ENCODE measurements at regions not wholly inside any gene's neighbourhood (a gene's known extent, or its start where the extent isn't known, plus 50 kb on each side); places are given as distances from the start of the nearest gene placed in this dataset.
"Not testable (repeated sequence)": the region's sequence is repeated elsewhere in the genome, so short reads cannot be mapped to it uniquely, and the experiment has no call there.

DNA sequence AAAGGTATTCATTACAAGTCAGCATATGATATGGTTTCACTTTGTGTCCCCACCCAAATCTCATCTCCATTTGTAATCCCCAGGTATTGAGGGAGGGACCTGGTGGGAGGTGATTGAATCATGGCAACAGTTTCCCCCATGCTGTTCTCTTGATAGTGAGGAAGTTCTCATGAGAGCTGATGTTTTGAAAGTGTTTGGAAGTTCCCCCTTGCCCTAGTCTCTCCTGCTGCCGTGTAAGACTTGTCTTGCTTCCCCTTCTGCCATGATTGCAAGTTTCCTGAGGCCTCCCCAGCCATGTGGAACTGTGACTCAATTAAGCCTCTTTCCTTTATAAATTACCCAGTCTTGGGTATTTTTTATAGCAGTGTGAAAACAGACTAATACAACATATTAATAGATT, 213.7 kb upstream of the ADRA1D start:
- POLR2A ChIA-PET; H3K9me3 Mint-ChIP-seq; H3K4me3 Mint-ChIP-seq; CTCF ChIA-PET; DNase-seq; H3K4me1 Mint-ChIP-seq; H3K27ac Mint-ChIP-seq; H3K36me3 Mint-ChIP-seq (ENCODE audit: low read depth): not testable (repeated sequence)
- H3K27me3 Mint-ChIP-seq: peaks cover 14% of the 10 kb centered on the region

GRCh38 chr20:4459081-4459480, 210.0 kb upstream of the ADRA1D start:
- ChIA-PET POLR2A (no interaction called here), CTCF (no interaction called here)
- no peak for DNase-seq
- no peak overlapping the region for H3K27ac Mint-ChIP-seq
- peaks cover 9% of the 10 kb centered on the region for H3K27me3 Mint-ChIP-seq
- no peak overlapping the region for H3K4me3 Mint-ChIP-seq
- H3K36me3 Mint-ChIP-seq (ENCODE audit: low read depth): no peaks in the 10 kb centered on the region
- H3K4me1 Mint-ChIP-seq: no peaks in the 10 kb centered on the region
- no peaks in the 10 kb centered on the region for H3K9me3 Mint-ChIP-seq

- DNase-seq: no peak
- Mint-ChIP-seq H3K4me3 (no peak overlapping the region), H3K27me3 (peaks cover 11% of the 10 kb centered on the region), H3K27ac (no peak overlapping the region), H3K36me3 (ENCODE audit: low read depth) (no peaks in the 10 kb centered on the region), H3K4me1 (no peaks in the 10 kb centered on the region), H3K9me3 (no peaks in the 10 kb centered on the region)
- ChIA-PET POLR2A (no interaction called here), CTCF (interaction anchor here (0.6 kb wide), 1 partner anchor 775 kb away, joined by 3 read pairs; no protein-coding TSS in a partner anchor)
Observed at GRCh38 chr20:4457566-4458543, 208.8 kb upstream of the ADRA1D start.

DNA sequence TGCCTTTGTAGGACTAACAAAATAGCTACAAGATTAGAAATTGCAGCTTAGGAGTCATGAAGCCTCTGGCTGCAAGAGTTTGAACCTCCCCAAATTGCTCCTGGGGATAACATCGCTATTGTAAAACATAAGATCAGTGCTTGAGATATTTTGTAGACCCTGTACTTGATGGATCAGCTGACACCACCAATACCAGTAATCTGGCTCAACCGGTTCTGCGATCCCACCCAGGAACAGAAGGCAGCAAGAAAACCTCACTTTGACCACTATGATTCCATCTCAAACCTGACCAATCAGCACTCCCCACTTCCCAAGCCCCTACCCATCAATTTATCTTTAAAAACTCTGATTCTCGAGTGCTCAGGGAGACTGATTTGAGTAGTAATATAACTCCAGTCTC, 206.9 kb upstream of the ADRA1D start:
- POLR2A ChIA-PET: no interaction called here
- no peak overlapping the region for H3K27ac Mint-ChIP-seq
- H3K9me3 Mint-ChIP-seq: no peaks in the 10 kb centered on the region
- no peak overlapping the region for H3K4me3 Mint-ChIP-seq
- H3K4me1 Mint-ChIP-seq: no peaks in the 10 kb centered on the region
- peaks cover 6% of the 10 kb centered on the region for H3K27me3 Mint-ChIP-seq
- no peaks in the 10 kb centered on the region for H3K36me3 Mint-ChIP-seq (ENCODE audit: low read depth)
- CTCF ChIA-PET: no interaction called here
- no peak for DNase-seq

GRCh38 chr20:4455301-4455701, 206.2 kb upstream of the ADRA1D start:
- ChIA-PET POLR2A (no interaction called here), CTCF (no interaction called here)
- Mint-ChIP-seq H3K27me3 (peaks cover 3% of the 10 kb centered on the region), H3K4me1 (no peaks in the 10 kb centered on the region), H3K4me3 (no peak overlapping the region), H3K9me3 (no peaks in the 10 kb centered on the region), H3K36me3 (ENCODE audit: low read depth) (no peaks in the 10 kb centered on the region), H3K27ac (no peak overlapping the region)
- DNase-seq: no peak

DNA sequence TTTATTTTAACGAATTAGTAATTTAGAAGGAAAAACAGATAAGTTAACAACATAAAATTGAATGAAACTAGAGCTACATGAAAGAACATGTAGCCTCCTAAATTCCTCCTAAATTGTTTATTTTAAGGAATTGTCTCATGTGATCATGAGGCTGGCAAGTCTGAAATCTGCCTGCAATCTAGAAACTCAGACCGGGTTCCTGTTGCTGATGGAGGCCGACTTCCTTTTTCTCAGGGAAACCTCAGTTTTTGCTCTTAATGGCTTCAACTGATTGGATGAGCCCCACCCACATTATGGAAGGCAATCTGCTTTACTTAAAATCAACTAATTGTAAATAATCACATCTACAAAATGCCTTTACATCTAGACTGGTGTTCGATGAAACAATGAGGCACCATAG, 205.0 kb upstream of the ADRA1D start:
- no peak overlapping the region for H3K4me3 Mint-ChIP-seq
- no peak for DNase-seq
- CTCF ChIA-PET: no interaction called here
- H3K36me3 Mint-ChIP-seq (ENCODE audit: low read depth): no peaks in the 10 kb centered on the region
- POLR2A ChIA-PET: no interaction called here
- no peaks in the 10 kb centered on the region for H3K4me1 Mint-ChIP-seq
- H3K27ac Mint-ChIP-seq: no peak overlapping the region
- peaks cover 3% of the 10 kb centered on the region for H3K27me3 Mint-ChIP-seq
- H3K9me3 Mint-ChIP-seq: no peaks in the 10 kb centered on the region

GRCh38 chr20:4453359-4453758, 204.3 kb upstream of the ADRA1D start:
- H3K27me3 Mint-ChIP-seq: peaks cover 4% of the 10 kb centered on the region
- no peaks in the 10 kb centered on the region for H3K36me3 Mint-ChIP-seq (ENCODE audit: low read depth)
- no peak overlapping the region for H3K27ac Mint-ChIP-seq
- H3K9me3 Mint-ChIP-seq: no peaks in the 10 kb centered on the region
- no peak for DNase-seq
- CTCF ChIA-PET: no interaction called here
- POLR2A ChIA-PET: no interaction called here
- H3K4me3 Mint-ChIP-seq: no peak overlapping the region
- H3K4me1 Mint-ChIP-seq: no peaks in the 10 kb centered on the region

GRCh38 chr20:4451487-4452081, 202.5 kb upstream of the ADRA1D start:
- Mint-ChIP-seq H3K9me3 (no peaks in the 10 kb centered on the region), H3K4me3 (no peak overlapping the region), H3K27me3 (peaks cover 13% of the 10 kb centered on the region), H3K27ac (no peak overlapping the region), H3K36me3 (ENCODE audit: low read depth) (no peaks in the 10 kb centered on the region), H3K4me1 (no peaks in the 10 kb centered on the region)
- POLR2A ChIA-PET: no interaction called here
- DNase-seq: no peak
- CTCF ChIA-PET: no interaction called here

DNA sequence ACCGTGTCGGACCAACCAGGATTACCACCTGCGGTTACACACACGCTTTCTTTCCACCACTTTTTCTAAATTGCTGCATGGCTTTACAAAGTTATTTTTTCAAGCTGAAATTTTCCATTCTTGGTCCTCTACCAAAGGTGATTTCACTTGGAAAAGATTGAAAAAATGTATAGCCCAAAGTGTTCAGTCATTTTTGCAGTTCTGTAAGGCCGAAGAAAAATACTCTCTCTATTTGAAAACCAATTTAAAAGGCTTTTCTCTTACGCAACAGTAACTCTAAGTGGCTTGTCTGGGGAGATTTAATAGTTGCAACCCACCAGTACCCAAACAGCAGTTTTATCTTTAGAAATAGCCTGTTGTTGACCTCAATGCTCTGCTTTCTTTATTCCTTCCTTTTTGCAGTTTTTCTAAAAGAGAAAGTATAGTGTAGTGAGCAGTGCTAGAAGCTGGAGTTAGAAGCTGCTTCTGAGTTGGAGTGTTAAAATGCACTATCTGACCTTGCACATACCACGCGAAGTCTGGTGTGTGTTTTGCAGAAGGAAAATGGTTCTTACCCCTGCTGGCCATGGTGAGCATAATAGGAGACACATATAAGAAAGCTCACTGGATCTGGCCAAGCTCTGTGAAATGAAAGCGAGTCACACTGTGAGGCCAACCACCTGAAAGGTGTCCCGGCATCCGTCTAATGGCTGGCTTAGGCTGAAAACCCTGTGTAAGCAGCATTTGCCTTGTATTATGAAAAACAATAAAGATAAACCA, 201.0 kb upstream of the ADRA1D start:
- ChIA-PET CTCF (no interaction called here), POLR2A (no interaction called here)
- no peak overlapping the region for H3K4me3 Mint-ChIP-seq
- DNase-seq: no peak
- no peaks in the 10 kb centered on the region for H3K4me1 Mint-ChIP-seq
- no peaks in the 10 kb centered on the region for H3K9me3 Mint-ChIP-seq
- H3K36me3 Mint-ChIP-seq (ENCODE audit: low read depth): no peaks in the 10 kb centered on the region
- no peak overlapping the region for H3K27ac Mint-ChIP-seq
- H3K27me3 Mint-ChIP-seq: peaks cover 17% of the 10 kb centered on the region

- peaks cover 17% of the 10 kb centered on the region for H3K27me3 Mint-ChIP-seq
- no peak overlapping the region for H3K27ac Mint-ChIP-seq
- no peaks in the 10 kb centered on the region for H3K9me3 Mint-ChIP-seq
- H3K36me3 Mint-ChIP-seq (ENCODE audit: low read depth): no peaks in the 10 kb centered on the region
- no peak overlapping the region for H3K4me3 Mint-ChIP-seq
- ChIA-PET POLR2A (no interaction called here), CTCF (no interaction called here)
- H3K4me1 Mint-ChIP-seq: no peaks in the 10 kb centered on the region
- no peak for DNase-seq
Observed at GRCh38 chr20:4445784-4446183, 196.7 kb upstream of the ADRA1D start.

DNA sequence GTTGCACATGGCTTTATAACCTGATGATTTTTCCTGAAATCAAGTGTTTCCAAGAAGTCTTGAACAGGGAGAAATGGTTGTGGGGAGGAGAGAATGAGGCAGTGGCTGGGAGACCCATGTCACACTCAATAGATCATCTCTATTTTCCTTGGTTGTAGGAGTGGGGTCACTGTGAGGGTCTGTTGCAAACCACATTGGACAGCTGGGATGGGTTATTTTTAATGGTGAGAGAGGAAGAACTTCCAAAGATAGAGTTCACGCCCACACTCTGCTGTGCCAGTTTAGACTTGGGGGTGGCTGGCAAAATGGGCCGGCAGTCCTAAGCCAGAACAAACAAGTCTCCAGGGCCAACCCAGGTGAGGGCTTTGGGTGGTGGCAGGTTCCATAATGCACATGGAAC, 196.2 kb upstream of the ADRA1D start:
- Mint-ChIP-seq H3K9me3 (no peaks in the 10 kb centered on the region), H3K27ac (no peak overlapping the region), H3K36me3 (ENCODE audit: low read depth) (no peaks in the 10 kb centered on the region), H3K4me1 (no peaks in the 10 kb centered on the region), H3K4me3 (no peak overlapping the region), H3K27me3 (peaks cover 17% of the 10 kb centered on the region)
- no peak for DNase-seq
- CTCF ChIA-PET: no interaction called here
- POLR2A ChIA-PET: no interaction called here

DNA sequence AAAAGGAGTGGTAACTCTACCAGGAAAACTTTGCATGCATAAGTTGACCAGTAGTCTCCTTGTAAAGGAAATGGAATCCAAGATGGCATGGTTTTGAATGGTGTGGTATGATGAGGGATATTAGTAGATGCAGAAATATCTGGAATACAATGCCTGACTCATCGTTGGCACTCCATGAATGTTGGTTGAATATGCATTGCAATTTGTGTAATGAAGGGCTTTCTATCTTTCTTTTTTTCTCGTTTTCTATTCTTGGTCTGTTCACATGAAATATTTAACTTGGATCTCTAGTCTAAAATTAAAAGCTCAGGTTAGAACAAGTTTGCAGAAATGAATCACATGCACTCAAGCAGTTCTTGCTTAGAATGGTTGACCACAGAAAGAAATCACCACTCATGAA, 195.3 kb upstream of the ADRA1D start:
- no peaks in the 10 kb centered on the region for H3K4me1 Mint-ChIP-seq
- peaks cover 17% of the 10 kb centered on the region for H3K27me3 Mint-ChIP-seq
- H3K4me3 Mint-ChIP-seq: no peak overlapping the region
- CTCF ChIA-PET: no interaction called here
- no peak overlapping the region for H3K27ac Mint-ChIP-seq
- no peaks in the 10 kb centered on the region for H3K9me3 Mint-ChIP-seq
- H3K36me3 Mint-ChIP-seq (ENCODE audit: low read depth): no peaks in the 10 kb centered on the region
- POLR2A ChIA-PET: no interaction called here
- DNase-seq: no peak

DNA sequence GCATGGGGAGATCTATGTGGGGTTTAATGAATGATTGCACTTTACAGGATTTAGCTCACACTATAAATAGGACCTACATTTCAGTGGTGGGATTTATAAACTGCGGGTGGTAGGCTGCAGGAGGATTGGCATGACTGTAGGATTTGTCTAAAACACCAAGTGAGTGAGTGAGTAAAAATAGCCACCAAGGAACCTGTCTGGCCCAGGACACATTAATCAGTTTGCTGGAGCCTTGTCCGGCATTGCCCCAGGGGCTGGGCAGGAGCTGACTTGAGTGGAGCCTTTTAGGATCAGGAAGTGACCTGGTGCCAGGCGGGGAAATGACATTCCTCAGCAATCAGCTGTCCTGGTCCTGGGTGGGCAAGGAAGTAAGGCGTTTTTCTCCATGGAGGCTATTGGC, 193.9 kb upstream of the ADRA1D start:
- Mint-ChIP-seq H3K4me3 (no peak overlapping the region), H3K36me3 (ENCODE audit: low read depth) (no peaks in the 10 kb centered on the region), H3K27me3 (peaks cover 14% of the 10 kb centered on the region), H3K27ac (no peak overlapping the region), H3K4me1 (no peaks in the 10 kb centered on the region), H3K9me3 (no peaks in the 10 kb centered on the region)
- DNase-seq: no peak
- POLR2A ChIA-PET: no interaction called here
- CTCF ChIA-PET: no interaction called here
